Esophagus muscularis mucosa (tissue), 4 donors: ENCODE measurements at regions not wholly inside any gene's neighbourhood (a gene's known extent, or its start where the extent isn't known, plus 50 kb on each side); places are given as distances from the start of the nearest gene placed in this dataset.
"Not testable (repeated sequence)": the region's sequence is repeated elsewhere in the genome, so short reads cannot be mapped to it uniquely, and the experiment has no call there.

Source experiments
- DNase-seq: peaks from one replicate; pipeline ENCODE4 v3.0.0-alpha.2; 2017; ENCODE audit errors: extremely low spot score
- H3K27ac ChIP-seq, 4 donors: fragments of 200-600 bp; sonication (generic); replicated peaks in 1 of 4; 1 replicate in 3 of 4; 2 replicates in 1 of 4; pipeline ENCODE4 v1.5.1; 2016 to 2019; ENCODE audit warnings: mild to moderate bottlenecking in 1 of 4
- H3K27me3 ChIP-seq, 4 donors: fragments of 200-600 bp; sonication (generic); one replicate each; pipeline versions ENCODE4 v1.5.1 to v1.6.0; 2016 to 2019
- H3K36me3 ChIP-seq, 4 donors: fragments of 200-600 bp; sonication (generic); one replicate each; pipeline ENCODE4 v1.5.1; 2016 to 2019
- H3K4me1 ChIP-seq, 4 donors: fragments of 200-600 bp; sonication (generic); one replicate each; pipeline ENCODE4 v1.5.1; 2016 to 2019
- H3K4me3 ChIP-seq, 4 donors: fragments of 200-600 bp; sonication (generic); 1 replicate in 2 of 4; 2 replicates in 2 of 4; pipeline ENCODE4 v1.5.1; 2016 to 2019; ENCODE audit warnings: mild to moderate bottlenecking in 4 of 4, moderate library complexity in 1 of 4
- H3K9me3 ChIP-seq, 4 donors: fragments of 200-600 bp; sonication (generic); 1 replicate in 3 of 4; 2 replicates in 1 of 4; pipeline ENCODE4 v1.5.1; 2016 to 2019
- CTCF ChIP-seq, 3 experiments: fragments of 200-600 bp in 2 of 3; fragments of 450-650 bp in 1 of 3; sonication (generic) in 2 of 3; IDR thresholded peaks; one replicate each; pipeline ENCODE4 v1.5.1; 2017 to 2019; ENCODE audit warnings: antibody characterized with exemption in 3 of 3, mild to moderate bottlenecking in 2 of 3, moderate library complexity in 1 of 3
- EP300 ChIP-seq: sonication (generic); formaldehyde crosslinking; IDR thresholded peaks from one replicate; pipeline ENCODE4 v1.6.1; 2017; ENCODE audit warnings: antibody characterized with exemption
- POLR2A ChIP-seq: fragments of 450-650 bp; IDR thresholded peaks from one replicate; pipeline ENCODE4 v1.6.1; 2017; ENCODE audit warnings: antibody characterized with exemption, moderate library complexity, mild to moderate bottlenecking, low read depth
- POLR2AphosphoS5 ChIP-seq, 2 donors: sonication (generic); formaldehyde crosslinking; IDR thresholded peaks; one replicate each; pipeline ENCODE4 v1.6.1; 2017; ENCODE audit warnings: antibody characterized with exemption in 2 of 2
- WGBS: methylation state at CpG from one replicate; pipeline ENCODE4 v1.1.5; 2018; 5-methylcytosine and 5-hydroxymethylcytosine counted together
- intact Hi-C: fragments of 100-400 bp; cut with DNase I; formaldehyde crosslinking; loops from one replicate; pipeline ENCODE4 v1.15.1; 2023

DNA sequence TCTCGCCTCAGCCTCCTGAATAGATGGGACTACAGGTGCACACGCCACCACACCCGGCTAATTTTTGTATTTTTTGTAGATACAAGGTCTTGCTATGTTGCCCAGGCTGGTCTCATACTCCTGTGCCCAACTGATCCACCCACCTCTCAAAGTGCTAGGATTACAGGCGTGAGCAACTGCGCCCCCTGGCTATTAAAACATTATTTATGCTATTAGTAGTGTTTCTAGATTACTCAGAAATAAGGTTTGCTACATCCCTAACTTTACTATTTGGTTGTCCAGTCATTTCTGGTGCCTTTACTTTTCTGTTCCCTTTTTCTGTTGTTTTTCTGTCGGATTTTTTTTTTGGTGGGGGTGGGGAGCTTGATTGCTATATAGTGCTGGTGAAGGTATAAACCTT is 393.6 kb upstream of the TPM1 start:
- no peaks in the 10 kb centered on the region for H3K27me3 ChIP-seq
- peaks cover 0 to 23% (median 8%) of the 10 kb centered on the region in 4 donors for H3K36me3 ChIP-seq
- H3K9me3 ChIP-seq: no peaks in the 10 kb centered on the region
- H3K4me1 ChIP-seq: peaks cover 0 to 9% (median 2%) of the 10 kb centered on the region in 4 donors
- no peak overlapping the region for H3K4me3 ChIP-seq
- WGBS: 95% methylated on average over 6 of the region's 6 CpGs
- intact Hi-C loops: loop anchor here (5.0 kb wide), 1 partner anchor 262 kb away; no protein-coding TSS in a partner anchor
- TF ChIP-seq CTCF (IDR thresholded peaks at IDR 0.05) (peak in 2 of 3 experiments; percentile 29 to 38), POLR2AphosphoS5 (IDR thresholded peaks at IDR 0.05) (no peak)
- DNase-seq: peak; percentile 53
- H3K27ac ChIP-seq: no peak overlapping the region

DNA sequence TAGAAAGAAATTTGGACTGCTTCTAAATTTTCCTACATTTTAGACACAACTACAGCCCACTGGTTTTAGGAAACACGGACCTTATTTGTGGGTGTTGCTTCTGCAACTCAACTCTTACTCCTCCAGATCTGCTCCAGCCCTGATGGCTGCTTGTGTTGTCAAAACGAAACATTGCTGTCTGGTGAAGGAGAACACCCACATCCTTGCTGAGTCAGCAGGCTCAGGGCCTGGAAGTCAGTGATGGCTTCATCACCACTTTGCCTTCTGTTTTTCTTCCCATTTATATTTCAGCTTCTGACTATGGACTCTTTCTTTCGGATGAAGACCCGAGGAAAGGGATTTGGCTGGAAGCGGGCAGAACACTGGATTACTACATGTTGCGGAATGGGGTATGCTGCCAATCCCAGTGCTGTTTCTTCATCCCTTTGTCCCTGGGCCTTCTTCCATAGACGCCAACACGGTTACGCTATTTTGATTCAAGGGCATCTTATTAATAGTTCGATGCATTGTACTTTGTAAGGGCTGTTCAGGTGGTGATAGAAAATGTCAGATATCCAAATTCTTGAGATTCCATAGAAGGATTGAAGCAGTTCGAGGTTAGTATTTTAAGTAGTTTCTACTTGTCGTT is 392.6 kb upstream of the TPM1 start:
- H3K4me3 ChIP-seq: no peak overlapping the region
- H3K9me3 ChIP-seq: no peaks in the 10 kb centered on the region
- TF ChIP-seq POLR2AphosphoS5 (IDR thresholded peaks at IDR 0.05): no peak
- TF ChIP-seq POLR2A: no peak
- TF ChIP-seq CTCF (IDR thresholded peaks at IDR 0.05): no peak
- TF ChIP-seq EP300: no peak
- H3K27ac ChIP-seq: no peak overlapping the region
- H3K27me3 ChIP-seq: no peaks in the 10 kb centered on the region
- peak; percentile 74 for DNase-seq
- H3K4me1 ChIP-seq: peaks cover 0 to 4% (median 2%) of the 10 kb centered on the region in 4 donors
- H3K36me3 ChIP-seq: peaks cover 0 to 27% (median 8%) of the 10 kb centered on the region in 4 donors
- intact Hi-C loops: loop anchor here (5.0 kb wide), 1 partner anchor 263 kb away; no protein-coding TSS in a partner anchor
- 88% methylated on average over 12 of the region's 12 CpGs for WGBS

- no peak for TF ChIP-seq POLR2AphosphoS5 (IDR thresholded peaks at IDR 0.05)
- no peak for TF ChIP-seq CTCF (IDR thresholded peaks at IDR 0.05)
- TF ChIP-seq POLR2A: no peak
- no peak for TF ChIP-seq EP300
- peaks cover 0 to 4% (median 0%) of the 10 kb centered on the region in 4 donors for H3K4me1 ChIP-seq
- no peaks in the 10 kb centered on the region for H3K27me3 ChIP-seq
- intact Hi-C loops: no loop called here
- WGBS: 83% methylated on average over 3 of the region's 3 CpGs
- no peak overlapping the region for H3K27ac ChIP-seq
- peak; percentile 47 for DNase-seq
- peaks cover 0 to 39% (median 25%) of the 10 kb centered on the region in 4 donors for H3K36me3 ChIP-seq
- H3K9me3 ChIP-seq: no peaks in the 10 kb centered on the region
- H3K4me3 ChIP-seq: no peak overlapping the region
These were observed 389.4 kb upstream of the TPM1 start for GRCh38 chr15:62653122-62653521.

- intact Hi-C loops: no loop called here
- 92% methylated on average over 10 of the region's 10 CpGs for WGBS
- Histone ChIP-seq H3K27me3 (no peaks in the 10 kb centered on the region), H3K27ac (no peak overlapping the region), H3K4me3 (no peak overlapping the region), H3K9me3 (no peaks in the 10 kb centered on the region), H3K4me1 (no peaks in the 10 kb centered on the region), H3K36me3 (peaks cover 0 to 52% (median 34%) of the 10 kb centered on the region in 4 donors)
- TF ChIP-seq POLR2AphosphoS5 (IDR thresholded peaks at IDR 0.05) (no peak), POLR2A (no peak)
- DNase-seq: peak; percentile 90
These were observed 386.5 kb upstream of the TPM1 start for GRCh38 chr15:62656071-62656470.

GRCh38 chr15:62657501-62657900 is 385.0 kb upstream of the TPM1 start:
- intact Hi-C loops, H3K4me1 ChIP-seq, H3K9me3 ChIP-seq, H3K4me3 ChIP-seq, H3K27me3 ChIP-seq, H3K27ac ChIP-seq: not testable (repeated sequence)
- DNase-seq: peak; percentile 21
- peak in 1 of 2 donors; percentile 6 for TF ChIP-seq POLR2AphosphoS5 (IDR thresholded peaks at IDR 0.05)
- H3K36me3 ChIP-seq: peaks cover 0 to 46% (median 30%) of the 10 kb centered on the region in 4 donors
- 78% methylated on average over 7 of the region's 7 CpGs for WGBS

GRCh38 chr15:62658498-62658897 is 384.0 kb upstream of the TPM1 start:
- peak; percentile 78 for DNase-seq
- H3K27ac ChIP-seq: no peak overlapping the region
- intact Hi-C loops: no loop called here
- H3K4me1 ChIP-seq: no peaks in the 10 kb centered on the region
- no peaks in the 10 kb centered on the region for H3K9me3 ChIP-seq
- no peak overlapping the region for H3K4me3 ChIP-seq
- WGBS: 66% methylated on average over 11 of the region's 11 CpGs
- peaks cover 0 to 39% (median 25%) of the 10 kb centered on the region in 4 donors for H3K36me3 ChIP-seq
- H3K27me3 ChIP-seq: no peaks in the 10 kb centered on the region
- TF ChIP-seq CTCF (IDR thresholded peaks at IDR 0.05) (no peak), EP300 (no peak), POLR2AphosphoS5 (IDR thresholded peaks at IDR 0.05) (no peak), POLR2A (no peak)
